H54 (cell line): ENCODE measurements at regions not wholly inside any gene's neighbourhood (a gene's known extent, or its start where the extent isn't known, plus 50 kb on each side); places are given as distances from the start of the nearest gene placed in this dataset.

Source experiments
- DNase-seq: peaks from one replicate; pipeline ENCODE4 v3.0.0; 2011; ENCODE audit warnings: low spot score, mixed read lengths; ENCODE audit not compliant: insufficient read length
- FAIRE-seq: peaks from 3 replicates; lab custom pipeline; 2011; peaks lifted over from hg19 to GRCh38; lab: Jason Lieb, UNC
- POLR2A ChIP-seq: IDR thresholded peaks from 2 replicates; pipeline ENCODE4 v1.6.1; 2011; ENCODE audit warnings: low read depth, mild to moderate bottlenecking, low read length

- DNase-seq (no peak), FAIRE-seq (no peak)
- no peak for TF ChIP-seq POLR2A
Observed at GRCh38 chr3:82274897-82275296, 513.5 kb upstream of the GBE1 start.

GRCh38 chr3:82265747-82266146, 504.3 kb upstream of the GBE1 start:
- TF ChIP-seq POLR2A, result no peak
- DNase-seq (no peak), FAIRE-seq (no peak)

DNA sequence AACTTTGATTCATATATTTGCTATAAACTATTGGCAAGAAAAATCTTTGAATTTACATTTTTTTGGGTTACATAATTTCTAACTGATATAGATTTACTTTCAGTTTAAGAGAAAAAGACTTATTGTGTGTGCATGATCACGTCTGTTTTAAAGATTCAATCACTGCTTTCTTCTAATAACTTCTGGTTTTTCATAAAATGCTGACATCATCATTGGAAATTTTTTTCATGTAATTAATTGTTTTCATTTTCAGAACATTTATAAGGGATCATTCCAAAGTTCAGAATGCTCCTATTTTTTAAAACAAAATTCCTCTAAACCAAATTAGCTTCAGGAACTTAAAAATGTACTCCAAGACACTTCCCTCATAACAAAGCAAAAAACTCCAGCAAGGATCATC, 500.7 kb upstream of the GBE1 start:
- DNase-seq (no peak), FAIRE-seq (no peak)
- no peak for TF ChIP-seq POLR2A

DNA sequence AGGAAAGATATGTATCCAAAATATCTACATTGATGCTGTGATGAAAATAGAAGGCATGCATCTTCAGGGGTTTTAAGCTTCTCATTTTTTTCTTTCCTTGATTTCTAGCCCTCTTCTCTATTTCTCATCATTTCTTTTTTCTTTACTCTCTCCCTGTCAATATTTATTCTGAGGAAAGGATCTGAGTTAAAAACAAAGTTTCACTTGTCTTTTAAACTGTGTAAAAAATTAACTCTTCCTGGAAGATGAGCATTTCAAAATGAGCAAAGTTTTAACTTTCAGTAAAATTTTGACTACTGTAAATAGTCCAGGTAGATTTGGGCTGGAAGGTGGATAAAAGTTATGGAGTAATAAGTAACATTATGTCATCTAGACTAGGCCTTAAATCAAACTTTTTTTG, 500.2 kb upstream of the GBE1 start:
- no peak for TF ChIP-seq POLR2A
- no peak for DNase-seq
- no peak for FAIRE-seq

DNA sequence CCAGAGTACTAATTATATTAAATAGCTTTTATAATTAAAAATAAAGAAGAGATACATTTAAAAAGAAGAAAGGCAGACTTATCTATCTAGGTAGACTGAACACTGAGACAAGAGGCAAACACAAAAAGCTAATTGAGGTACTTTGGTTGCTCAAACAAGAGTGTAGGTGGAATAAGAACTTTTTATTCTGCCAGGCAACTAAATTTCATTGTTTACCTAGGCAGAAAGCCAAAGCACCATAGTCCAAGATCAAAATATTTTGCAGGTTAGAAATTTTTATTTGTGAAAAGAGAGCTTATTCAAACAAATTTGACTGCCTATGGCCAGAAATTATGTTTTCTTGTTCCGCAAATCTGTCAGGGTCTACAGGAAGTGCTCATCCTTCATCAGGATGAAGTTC, 499.6 kb upstream of the GBE1 start:
- TF ChIP-seq POLR2A, result no peak
- FAIRE-seq, result no peak
- DNase-seq, result no peak

GRCh38 chr3:82259994-82260393, 498.5 kb upstream of the GBE1 start:
- DNase-seq (no peak), FAIRE-seq (no peak)
- TF ChIP-seq POLR2A, result no peak

GRCh38 chr3:82240322-82240721, 478.9 kb upstream of the GBE1 start:
- FAIRE-seq, result no peak
- TF ChIP-seq POLR2A, result no peak

GRCh38 chr3:82236257-82236656, 474.8 kb upstream of the GBE1 start:
- DNase-seq (no peak), FAIRE-seq (no peak)
- TF ChIP-seq POLR2A, result no peak

More at GRCh38 chr3:82240322-82240721, 478.9 kb upstream of the GBE1 start:
- no peak for DNase-seq

- FAIRE-seq (no peak), DNase-seq (no peak)
- no peak for TF ChIP-seq POLR2A
Observed at GRCh38 chr3:82229397-82229796, 468.0 kb upstream of the GBE1 start.

DNA sequence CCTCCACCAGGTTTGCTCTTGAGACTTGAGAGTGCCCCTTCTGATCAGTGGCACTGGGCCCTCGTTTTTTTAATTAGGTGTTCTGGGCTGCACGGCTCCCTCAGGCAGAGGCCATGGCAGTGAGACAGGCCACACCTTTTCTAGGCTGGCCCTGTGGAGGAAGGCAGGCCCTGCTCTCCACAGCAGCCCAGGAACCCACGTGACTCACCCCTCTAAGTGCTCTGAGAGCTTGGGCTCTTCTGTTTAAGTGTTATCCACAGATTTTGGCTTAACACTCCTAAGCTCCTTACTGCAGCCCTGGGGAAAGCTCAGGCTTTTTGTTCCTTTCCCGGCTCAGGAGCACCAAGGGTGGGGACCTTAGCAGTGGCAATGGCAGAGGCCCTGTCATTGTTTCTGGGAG, 463.2 kb upstream of the GBE1 start:
- TF ChIP-seq POLR2A, result no peak
- FAIRE-seq, result no peak
- DNase-seq, result no peak

DNA sequence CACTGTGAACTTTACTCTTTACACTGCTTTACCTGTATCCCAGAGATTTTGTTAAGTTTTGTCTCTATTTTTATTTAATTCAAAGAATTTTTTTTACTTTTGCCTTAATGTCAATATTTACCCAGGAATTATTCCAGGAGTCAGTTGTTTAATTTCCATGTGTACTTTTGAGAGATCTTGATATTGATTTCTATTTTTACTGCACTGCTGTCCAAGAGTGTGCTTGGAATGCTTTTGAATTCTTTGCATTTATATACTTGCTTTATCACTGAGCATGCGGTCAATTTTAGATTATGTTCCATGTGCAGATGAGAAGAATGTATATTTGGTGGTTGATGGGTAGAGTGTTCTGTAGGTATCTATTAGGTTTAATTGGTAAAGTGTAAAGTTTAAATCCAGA, 461.0 kb upstream of the GBE1 start:
- no peak for DNase-seq
- TF ChIP-seq POLR2A, result no peak
- no peak for FAIRE-seq

GRCh38 chr3:82217571-82217970, 456.1 kb upstream of the GBE1 start:
- no peak for FAIRE-seq
- no peak for TF ChIP-seq POLR2A
- no peak for DNase-seq

DNA sequence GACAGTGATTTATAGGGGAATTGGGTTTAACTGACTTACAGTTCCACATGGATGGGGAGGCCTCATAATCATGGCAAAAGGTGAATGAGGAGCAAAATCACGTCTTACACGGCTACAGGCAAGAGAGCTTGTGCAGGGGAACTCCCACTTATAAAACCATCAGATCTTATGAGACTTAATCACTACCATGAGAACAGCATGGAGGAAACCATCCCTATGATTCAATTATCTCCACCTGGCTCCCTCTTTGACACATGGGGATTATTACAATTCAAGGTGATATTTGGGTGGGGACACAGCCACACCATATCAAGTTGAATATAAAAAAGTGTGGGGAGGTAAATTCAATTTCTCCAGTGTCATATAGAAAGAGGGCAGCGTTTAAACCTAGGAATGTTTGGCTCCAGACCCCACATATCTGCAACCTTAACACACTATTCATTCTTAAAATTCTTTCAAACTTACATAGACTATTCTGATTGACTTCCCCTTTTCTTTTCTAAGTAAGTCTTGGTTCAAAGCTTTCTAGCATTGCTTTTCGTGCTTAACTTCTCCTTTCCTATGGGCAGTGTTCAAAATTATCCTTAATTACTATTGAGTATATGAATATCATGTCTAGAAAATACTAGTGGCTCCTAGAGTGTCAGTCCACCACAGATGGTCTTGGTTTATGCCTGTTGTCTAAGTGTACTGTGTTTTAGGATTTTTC, 446.7 kb upstream of the GBE1 start:
- TF ChIP-seq POLR2A, result no peak
- no peak for FAIRE-seq
- DNase-seq, result no peak

- FAIRE-seq (no peak), DNase-seq (no peak)
- TF ChIP-seq POLR2A, result no peak
Observed at GRCh38 chr3:82202269-82202668, 440.8 kb upstream of the GBE1 start.

GRCh38 chr3:82201316-82201715, 439.9 kb upstream of the GBE1 start:
- DNase-seq (no peak), FAIRE-seq (no peak)
- no peak for TF ChIP-seq POLR2A
